ENCODE measurements at regions not wholly inside any gene's neighbourhood (a gene's known extent, or its start where the extent isn't known, plus 50 kb on each side); places are given as distances from the start of the nearest gene placed in this dataset.

DNA sequence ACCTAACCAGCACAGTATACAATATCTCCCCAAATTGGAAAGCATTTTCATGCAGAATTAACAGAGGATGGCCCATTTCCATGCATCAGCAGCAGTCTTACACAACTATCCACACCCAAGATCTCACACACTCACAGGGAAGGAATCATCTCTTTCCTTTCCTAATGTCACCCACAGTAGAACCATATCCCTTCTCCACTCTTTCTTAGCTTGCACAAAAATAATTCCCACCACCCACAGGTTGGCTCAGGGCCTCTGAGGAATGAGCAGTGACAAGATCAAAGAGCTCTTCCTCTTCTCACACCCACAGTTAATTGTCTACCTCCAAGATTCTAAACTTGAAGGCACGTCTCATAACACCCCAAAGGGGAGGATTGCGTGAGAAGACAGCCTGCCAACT is 217.7 kb upstream of the VEGFC start:
- DNase-seq (ENCODE audit: low read depth): no peak
- in situ Hi-C loops (cut with HindIII; ENCODE audit: low pct_unique_long_range_greater_than_20kb, low sequenced_read_pairs): no loop called here

DNA sequence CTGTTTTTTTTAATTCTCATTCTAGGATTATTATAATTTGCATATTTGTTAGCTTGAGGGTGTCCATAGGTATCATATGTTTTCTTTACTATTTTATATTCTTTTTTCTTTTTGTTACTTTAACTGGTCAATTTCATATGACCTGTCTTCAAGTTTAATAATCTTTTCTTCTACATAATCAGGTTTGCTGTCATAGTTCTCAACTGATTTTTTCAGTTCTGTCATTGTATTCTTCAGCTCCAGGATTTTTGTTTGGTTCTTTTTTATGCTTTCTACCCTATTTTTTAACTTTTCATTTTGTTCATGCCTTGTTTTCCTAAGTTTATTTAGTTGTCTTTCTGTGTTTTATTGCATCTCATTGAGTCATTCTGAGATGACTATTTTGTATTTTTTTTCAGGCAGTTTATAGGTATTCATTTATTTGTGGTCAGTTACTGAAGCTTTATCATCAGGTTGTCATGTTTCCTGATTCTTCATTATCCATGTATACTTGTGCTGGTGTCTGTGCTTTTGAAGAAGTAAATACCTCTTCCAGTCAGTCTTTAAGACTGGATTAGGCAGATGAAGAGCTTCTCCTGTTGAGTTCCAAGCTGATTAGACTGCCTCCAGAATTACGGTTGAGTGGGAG is 220.3 kb upstream of the VEGFC start:
- DNase-seq (ENCODE audit: low read depth): no peak
- in situ Hi-C loops (cut with HindIII; ENCODE audit: low pct_unique_long_range_greater_than_20kb, low sequenced_read_pairs): no loop called here

GRCh38 chr4:177016541-177017141 is 223.9 kb upstream of the VEGFC start:
- in situ Hi-C loops (cut with HindIII; ENCODE audit: low pct_unique_long_range_greater_than_20kb, low sequenced_read_pairs): no loop called here
- DNase-seq (ENCODE audit: low read depth): no peak

GRCh38 chr4:177023951-177024350 is 231.2 kb upstream of the VEGFC start:
- in situ Hi-C loops (cut with HindIII; ENCODE audit: low pct_unique_long_range_greater_than_20kb, low sequenced_read_pairs): no loop called here
- DNase-seq (ENCODE audit: low read depth): no peak

DNA sequence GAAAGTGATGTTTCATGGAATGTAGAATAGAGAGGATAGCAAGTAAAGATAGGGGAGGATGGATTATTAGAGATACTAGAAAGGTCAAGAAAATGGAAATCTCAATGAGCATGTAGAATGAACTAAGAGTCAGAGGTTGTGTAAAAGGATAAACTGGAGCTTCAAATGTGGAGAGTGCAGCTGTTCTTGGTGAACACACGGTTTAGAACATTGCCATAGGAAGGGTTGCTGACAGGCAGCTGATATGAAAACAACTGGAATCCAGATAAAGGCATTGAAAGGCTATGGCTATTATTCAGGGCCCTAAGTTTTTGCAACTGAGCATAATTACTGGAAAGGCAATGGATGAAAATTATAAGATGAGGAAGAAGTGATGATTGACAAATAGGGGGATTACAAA is 239.6 kb upstream of the VEGFC start:
- DNase-seq (ENCODE audit: low read depth): no peak
- in situ Hi-C loops (cut with HindIII; ENCODE audit: low pct_unique_long_range_greater_than_20kb, low sequenced_read_pairs): no loop called here

DNA sequence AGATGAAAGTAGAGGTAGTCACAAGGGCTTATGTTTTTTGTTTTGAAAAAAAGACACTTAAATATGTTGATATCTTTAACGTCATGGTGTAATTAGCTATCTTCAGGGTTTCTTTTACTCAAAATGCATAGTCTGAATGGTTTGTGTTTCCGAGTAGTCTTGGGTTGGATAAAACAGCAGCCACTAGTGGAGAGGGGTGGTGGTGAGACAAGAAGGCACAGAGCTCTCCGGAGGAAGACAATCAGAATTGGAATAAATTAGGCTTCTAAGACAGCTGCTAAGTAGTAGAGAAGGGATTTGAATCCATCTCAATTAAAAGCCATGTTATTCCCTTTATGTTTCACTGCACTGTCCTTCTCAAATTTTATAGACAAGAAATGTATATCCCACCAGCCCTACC is 240.4 kb upstream of the VEGFC start:
- in situ Hi-C loops (cut with HindIII; ENCODE audit: low pct_unique_long_range_greater_than_20kb, low sequenced_read_pairs): no loop called here

GRCh38 chr4:177033632-177034031 is 240.9 kb upstream of the VEGFC start:
- in situ Hi-C loops (cut with HindIII; ENCODE audit: low pct_unique_long_range_greater_than_20kb, low sequenced_read_pairs): no loop called here
- DNase-seq (ENCODE audit: low read depth): no peak

More for the DNA sequence above, 240.4 kb upstream of the VEGFC start:
- no peak for DNase-seq (ENCODE audit: low read depth)

- in situ Hi-C loops (cut with HindIII; ENCODE audit: low pct_unique_long_range_greater_than_20kb, low sequenced_read_pairs): no loop called here
- DNase-seq (ENCODE audit: low read depth): no peak
Measured at GRCh38 chr4:177041356-177041755, 248.6 kb upstream of the VEGFC start.

- in situ Hi-C loops (cut with HindIII; ENCODE audit: low pct_unique_long_range_greater_than_20kb, low sequenced_read_pairs): no loop called here
Measured at GRCh38 chr4:177047070-177047850, 254.5 kb upstream of the VEGFC start.

GRCh38 chr4:177047851-177048174 is 255.1 kb upstream of the VEGFC start:
- DNase-seq (ENCODE audit: low read depth): no peak
- in situ Hi-C loops (cut with HindIII; ENCODE audit: low pct_unique_long_range_greater_than_20kb, low sequenced_read_pairs): no loop called here

More at GRCh38 chr4:177047070-177047850, 254.5 kb upstream of the VEGFC start:
- DNase-seq (ENCODE audit: low read depth): peak; percentile 58

GRCh38 chr4:177051473-177052060 is 258.1 kb upstream of the NEIL3 start:
- in situ Hi-C loops (cut with HindIII; ENCODE audit: low pct_unique_long_range_greater_than_20kb, low sequenced_read_pairs): no loop called here
- no peak for DNase-seq (ENCODE audit: low read depth)

DNA sequence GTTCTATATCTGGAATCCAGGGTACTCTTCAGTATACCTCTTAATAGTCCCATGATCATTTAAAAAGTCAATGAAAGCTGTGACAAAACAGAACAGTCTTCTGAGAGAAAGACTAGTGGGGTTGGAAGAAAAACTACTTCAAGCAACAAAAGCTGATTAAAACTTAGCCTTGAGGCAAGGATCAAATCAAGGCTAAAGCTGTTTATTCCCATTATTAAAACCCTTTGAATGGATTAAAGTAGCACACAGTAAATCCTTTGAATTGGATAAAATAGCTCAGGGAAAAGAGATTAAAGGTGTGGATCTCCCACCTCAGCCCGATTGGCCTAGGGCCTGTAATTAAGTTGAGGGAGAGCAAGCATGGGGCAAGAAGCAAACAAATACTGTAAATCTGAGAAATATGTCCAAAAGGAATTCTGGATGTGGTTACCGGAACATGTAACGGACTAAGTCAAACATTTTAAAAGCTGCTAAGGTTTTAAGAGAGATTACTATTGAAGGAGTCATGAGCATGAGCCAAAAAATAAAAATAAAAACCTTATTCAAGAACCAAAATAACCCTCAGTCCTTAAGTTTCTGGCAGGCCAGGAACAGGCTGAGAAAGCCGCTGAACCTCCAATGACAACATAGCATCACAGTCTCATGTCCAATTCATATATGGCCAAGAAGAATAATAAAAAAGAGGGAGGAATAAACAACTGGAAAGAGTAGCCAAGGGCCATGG is 257.3 kb upstream of the NEIL3 start:
- no peak for DNase-seq (ENCODE audit: low read depth)
- in situ Hi-C loops (cut with HindIII; ENCODE audit: low pct_unique_long_range_greater_than_20kb, low sequenced_read_pairs): no loop called here

DNA sequence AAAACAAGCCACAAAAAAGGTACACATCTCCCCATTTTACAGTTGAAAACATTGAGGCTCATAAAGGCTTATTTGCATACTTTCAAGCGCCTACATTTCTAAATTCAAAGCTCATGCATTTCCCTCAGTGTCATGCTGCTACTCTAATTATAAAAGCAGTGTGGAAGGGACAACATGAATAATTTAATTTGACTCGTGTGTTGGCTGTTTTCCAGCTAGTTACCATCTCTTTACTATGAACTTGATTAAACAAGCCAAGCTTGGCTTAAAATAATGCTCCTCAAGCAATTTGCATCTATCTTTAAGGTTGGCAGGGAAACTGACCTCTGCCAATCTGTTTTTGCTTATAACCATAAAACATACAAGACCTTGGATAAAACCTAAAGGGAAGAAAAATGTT is 252.5 kb upstream of the NEIL3 start:
- in situ Hi-C loops (cut with HindIII; ENCODE audit: low pct_unique_long_range_greater_than_20kb, low sequenced_read_pairs): no loop called here
- no peak for DNase-seq (ENCODE audit: low read depth)

- in situ Hi-C loops (cut with HindIII; ENCODE audit: low pct_unique_long_range_greater_than_20kb, low sequenced_read_pairs): no loop called here
- no peak for DNase-seq (ENCODE audit: low read depth)
Measured at GRCh38 chr4:177064116-177064515, 245.6 kb upstream of the NEIL3 start.

DNA sequence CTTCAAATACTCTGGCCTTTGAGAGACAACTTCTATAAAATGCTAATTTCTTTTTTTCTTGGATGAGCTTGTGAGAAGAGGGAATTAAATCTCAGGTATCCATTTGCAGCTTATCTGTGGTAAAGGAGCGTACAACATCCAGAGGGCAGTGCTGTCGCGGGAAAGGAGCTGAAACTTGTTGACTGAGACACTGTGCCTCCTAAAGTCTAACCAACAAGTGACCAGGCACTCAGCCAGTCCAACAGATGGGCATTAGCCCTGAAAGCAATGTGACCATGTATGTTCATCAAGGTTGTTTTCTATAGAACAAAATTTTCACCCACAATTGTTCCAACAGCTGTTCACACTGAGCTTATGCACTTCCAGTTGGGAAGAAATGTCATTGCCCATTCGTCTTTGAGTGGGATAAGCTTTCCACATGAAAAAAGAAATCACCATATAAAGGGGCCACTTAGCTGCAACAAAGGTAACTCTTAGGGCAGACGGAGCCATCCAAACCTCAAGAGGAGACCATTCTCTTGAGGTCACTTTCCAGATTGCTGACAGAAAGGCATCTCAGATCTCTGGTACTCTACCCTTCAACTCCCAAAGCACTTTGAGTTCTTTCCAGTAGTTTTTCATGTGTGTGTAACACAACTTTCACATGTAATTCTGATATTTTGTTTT is 244.8 kb upstream of the NEIL3 start:
- no peak for DNase-seq (ENCODE audit: low read depth)
- in situ Hi-C loops (cut with HindIII; ENCODE audit: low pct_unique_long_range_greater_than_20kb, low sequenced_read_pairs): no loop called here

DNA sequence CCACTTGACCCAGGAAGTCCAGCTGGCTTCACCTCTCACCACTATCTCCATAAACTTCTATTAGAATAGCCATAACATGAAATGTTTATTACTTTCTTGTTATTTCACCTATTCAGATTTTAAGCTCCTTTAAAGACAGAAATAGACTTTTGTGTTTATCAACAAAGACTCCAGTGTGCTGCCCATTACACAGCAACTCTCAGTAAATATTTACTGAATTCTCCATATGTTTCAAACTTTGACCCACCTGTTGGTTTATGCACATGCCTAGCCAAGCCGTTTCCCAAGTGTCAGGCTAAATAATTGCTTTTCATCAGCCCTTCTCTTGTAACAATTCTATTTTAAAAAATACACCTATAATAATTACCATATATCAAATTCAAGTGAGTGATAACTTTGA is 242.9 kb upstream of the NEIL3 start:
- DNase-seq (ENCODE audit: low read depth): no peak
- in situ Hi-C loops (cut with HindIII; ENCODE audit: low pct_unique_long_range_greater_than_20kb, low sequenced_read_pairs): no loop called here

DNA sequence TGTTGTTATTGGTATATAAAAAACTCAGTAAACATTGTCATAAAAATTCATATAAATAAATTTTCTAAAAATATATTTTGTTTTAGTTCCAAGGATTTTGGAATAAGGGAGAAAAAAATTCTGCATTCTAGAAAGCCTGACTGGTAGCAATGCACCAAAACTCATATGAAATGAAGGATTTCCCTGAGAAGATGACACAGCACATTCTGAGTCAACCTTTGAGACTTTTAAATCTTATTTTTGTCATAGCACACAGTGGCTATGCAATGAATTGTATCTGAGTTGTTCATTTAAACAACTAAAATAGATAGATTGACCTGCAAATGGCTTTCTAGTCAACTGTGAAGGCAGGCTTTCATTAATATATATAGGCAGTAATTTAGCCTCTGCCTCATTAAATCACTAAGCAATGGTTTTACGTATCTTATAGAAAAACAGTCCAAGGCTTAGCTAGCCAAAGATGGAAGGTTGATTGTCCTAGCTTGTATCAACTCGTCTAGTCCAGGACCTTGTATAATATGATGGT is 239.1 kb upstream of the NEIL3 start:
- in situ Hi-C loops (cut with HindIII; ENCODE audit: low pct_unique_long_range_greater_than_20kb, low sequenced_read_pairs): no loop called here

More for the DNA sequence above, 239.1 kb upstream of the NEIL3 start:
- no peak for DNase-seq (ENCODE audit: low read depth)

Data from Caki2 (cell line).